ENCODE measurements at regions not wholly inside any gene's neighbourhood (a gene's known extent, or its start where the extent isn't known, plus 50 kb on each side); places are given as distances from the start of the nearest gene placed in this dataset.

DNA sequence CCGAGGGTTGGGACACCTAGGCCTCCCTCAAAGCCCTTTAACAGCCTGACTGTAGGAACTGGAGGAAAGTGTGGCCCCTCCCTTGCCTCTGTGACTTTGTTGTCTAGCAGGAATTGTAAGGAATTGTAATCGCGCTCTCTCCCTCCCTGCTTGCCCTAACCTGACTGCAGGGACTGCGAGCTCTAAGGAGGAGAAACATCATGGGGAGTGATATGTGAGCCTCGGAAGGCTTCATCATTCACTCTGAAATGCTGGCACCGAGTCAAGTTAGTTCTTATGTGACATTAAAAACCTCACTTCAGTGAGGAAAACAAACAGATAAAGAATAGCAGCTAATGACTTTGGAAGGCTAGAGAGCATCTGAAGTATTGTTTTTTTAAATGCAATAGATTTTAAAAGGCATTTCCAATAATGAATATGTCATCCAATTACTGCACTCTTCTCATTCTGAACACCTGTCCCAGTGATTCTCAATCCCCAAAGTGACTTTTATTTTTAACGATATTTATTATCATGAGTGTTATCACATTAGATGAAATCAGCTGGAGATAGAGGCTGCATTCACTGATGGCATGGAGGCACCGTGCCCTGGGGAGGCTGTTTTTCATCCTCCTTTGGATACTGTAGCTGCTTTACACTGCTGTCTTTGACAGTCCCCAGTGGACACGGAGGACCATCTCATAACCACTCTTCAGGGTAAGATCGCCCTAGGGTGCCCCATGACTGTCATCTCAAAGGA lies 58.5 kb upstream of the NTM start:
- TF ChIP-seq, protein P1, sequence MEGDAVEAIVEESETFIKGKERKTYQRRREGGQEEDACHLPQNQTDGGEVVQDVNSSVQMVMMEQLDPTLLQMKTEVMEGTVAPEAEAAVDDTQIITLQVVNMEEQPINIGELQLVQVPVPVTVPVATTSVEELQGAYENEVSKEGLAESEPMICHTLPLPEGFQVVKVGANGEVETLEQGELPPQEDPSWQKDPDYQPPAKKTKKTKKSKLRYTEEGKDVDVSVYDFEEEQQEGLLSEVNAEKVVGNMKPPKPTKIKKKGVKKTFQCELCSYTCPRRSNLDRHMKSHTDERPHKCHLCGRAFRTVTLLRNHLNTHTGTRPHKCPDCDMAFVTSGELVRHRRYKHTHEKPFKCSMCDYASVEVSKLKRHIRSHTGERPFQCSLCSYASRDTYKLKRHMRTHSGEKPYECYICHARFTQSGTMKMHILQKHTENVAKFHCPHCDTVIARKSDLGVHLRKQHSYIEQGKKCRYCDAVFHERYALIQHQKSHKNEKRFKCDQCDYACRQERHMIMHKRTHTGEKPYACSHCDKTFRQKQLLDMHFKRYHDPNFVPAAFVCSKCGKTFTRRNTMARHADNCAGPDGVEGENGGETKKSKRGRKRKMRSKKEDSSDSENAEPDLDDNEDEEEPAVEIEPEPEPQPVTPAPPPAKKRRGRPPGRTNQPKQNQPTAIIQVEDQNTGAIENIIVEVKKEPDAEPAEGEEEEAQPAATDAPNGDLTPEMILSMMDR (IDR thresholded peaks at IDR 0.05; ENCODE audit: low read depth, low read length): no peak
- TF ChIP-seq EZH2phosphoT487 (IDR thresholded peaks at IDR 0.05; ENCODE audit: low read depth): no peak

Measured in OCI-LY3 (cell line).